Endodermal cell (in vitro differentiated cells): ENCODE measurements at regions not wholly inside any gene's neighbourhood (a gene's known extent, or its start where the extent isn't known, plus 50 kb on each side); places are given as distances from the start of the nearest gene placed in this dataset.

Experiments used
- DNase-seq: peaks from one replicate; pipeline ENCODE4 v3.0.0-alpha.2; 2017
- H3K27ac ChIP-seq: 2 replicates; pipeline ENCODE4 v1.5.1; 2013; ENCODE audit warnings: mild to moderate bottlenecking, low read depth, low read length, moderate library complexity
- H3K27me3 ChIP-seq: 2 replicates; pipeline ENCODE4 v1.6.1; 2013; ENCODE audit warnings: mild to moderate bottlenecking, low read length, moderate library complexity; ENCODE audit not compliant: insufficient read depth, control insufficient read depth, poor library complexity, severe bottlenecking
- H3K36me3 ChIP-seq: 2 replicates; pipeline ENCODE4 v1.7.0; 2013; ENCODE audit warnings: mild to moderate bottlenecking, low read length, moderate library complexity; ENCODE audit not compliant: control insufficient read depth, insufficient read depth
- H3K4me1 ChIP-seq: one replicate; pipeline ENCODE4 v1.7.0; 2013; ENCODE audit warnings: low read length; ENCODE audit not compliant: control insufficient read depth, insufficient read depth
- H3K4me3 ChIP-seq: 2 replicates; pipeline ENCODE4 v1.5.1; 2013; ENCODE audit warnings: mild to moderate bottlenecking, low read length, moderate library complexity
- H3K9ac ChIP-seq: 2 replicates; pipeline ENCODE4 v1.6.1; 2013; ENCODE audit warnings: mild to moderate bottlenecking, low read length, moderate library complexity; ENCODE audit not compliant: poor library complexity, severe bottlenecking; ENCODE audit errors: extremely low read depth
- H3K9me3 ChIP-seq: 2 replicates; pipeline ENCODE4 v1.6.1; 2013; ENCODE audit warnings: mild to moderate bottlenecking, low read length, moderate library complexity; ENCODE audit not compliant: control insufficient read depth
- H3K27ac Mint-ChIP-seq: 2 replicates; pipeline ENCODE4 v1.8.0; 2020; ENCODE audit warnings: mixed read lengths
- H3K27me3 Mint-ChIP-seq: 2 replicates; pipeline ENCODE4 v1.8.0; 2021; ENCODE audit warnings: mild to moderate bottlenecking, mixed read lengths; ENCODE audit not compliant: insufficient read depth
- H3K36me3 Mint-ChIP-seq: 2 replicates; pipeline ENCODE4 v1.8.0; 2020; ENCODE audit warnings: low read depth, mixed read lengths
- H3K4me1 Mint-ChIP-seq: 2 replicates; pipeline ENCODE4 v1.8.0; 2020; ENCODE audit warnings: mixed read lengths
- H3K4me3 Mint-ChIP-seq: 2 replicates; pipeline ENCODE4 v1.8.0; 2020; ENCODE audit warnings: mild to moderate bottlenecking, moderate library complexity, mixed read lengths
- H3K9me3 Mint-ChIP-seq: 2 replicates; pipeline ENCODE4 v1.8.0; 2020; ENCODE audit warnings: mild to moderate bottlenecking, mixed read lengths
- CTCF ChIP-seq: fragments of 200-600 bp; sonication (generic); conservative IDR thresholded peaks from 2 replicates; pipeline ENCODE4 v1.5.0; 2021; ENCODE audit warnings: antibody characterized with exemption, mild to moderate bottlenecking
- WGBS, 2 experiments: methylation state at CpG; one replicate each; pipeline versions ENCODE4 v1.1.5 to v1.1.7; 2013; ENCODE audit warnings: missing lambda C conversion rate in 2 of 2, mixed read lengths in 1 of 2; ENCODE audit not compliant: insufficient coverage in 1 of 2, insufficient read length in 1 of 2; 5-methylcytosine and 5-hydroxymethylcytosine counted together

- 99% methylated on average over 3 of the region's 3 CpGs; no CpG with 5 or more reads in 1 of the 2 experiments for WGBS, 2 experiments
- no peaks in the 10 kb centered on the region for H3K9me3 Mint-ChIP-seq
- H3K27me3 Mint-ChIP-seq: peaks cover 4% of the 10 kb centered on the region
- no peaks in the 10 kb centered on the region for H3K27me3 ChIP-seq
- H3K36me3 ChIP-seq: no peaks in the 10 kb centered on the region
- no peak overlapping the region for H3K4me3 Mint-ChIP-seq
- DNase-seq: no peak
- TF ChIP-seq CTCF: no peak
- H3K36me3 Mint-ChIP-seq: no peaks in the 10 kb centered on the region
- no peak overlapping the region for H3K4me3 ChIP-seq
- no peak overlapping the region for H3K9ac ChIP-seq
- H3K4me1 ChIP-seq: no peaks in the 10 kb centered on the region
- no peaks in the 10 kb centered on the region for H3K9me3 ChIP-seq
- no peak overlapping the region for H3K27ac ChIP-seq
- peaks cover 17% of the 10 kb centered on the region for H3K4me1 Mint-ChIP-seq
- H3K27ac Mint-ChIP-seq: no peak overlapping the region
Measured at GRCh38 chr3:31093606-31094005, 199.1 kb upstream of the GADL1 start.

DNA sequence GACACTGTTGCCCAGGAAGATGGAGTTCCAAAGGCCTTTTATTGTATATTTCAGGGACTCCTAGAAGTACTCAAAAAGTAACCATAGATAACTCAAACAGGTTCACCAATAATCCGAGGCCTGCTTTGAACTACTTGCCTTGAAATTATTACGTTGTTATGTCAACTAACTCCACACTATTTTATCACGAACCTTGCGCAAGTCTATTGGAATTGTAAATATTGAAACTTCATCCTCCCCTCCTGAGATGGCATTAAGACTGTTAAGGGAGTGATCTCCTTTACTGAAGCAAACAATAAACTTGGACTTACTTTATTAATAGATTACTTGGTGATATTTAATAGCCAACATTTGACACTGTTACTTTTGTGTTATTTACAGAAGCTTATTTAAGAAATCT is 199.6 kb upstream of the GADL1 start:
- Mint-ChIP-seq H3K4me1 (peaks cover 17% of the 10 kb centered on the region), H3K4me3 (no peak overlapping the region), H3K9me3 (no peaks in the 10 kb centered on the region), H3K27ac (no peak overlapping the region), H3K36me3 (no peaks in the 10 kb centered on the region), H3K27me3 (peaks cover 4% of the 10 kb centered on the region)
- Histone ChIP-seq H3K4me1 (no peaks in the 10 kb centered on the region), H3K27me3 (no peaks in the 10 kb centered on the region), H3K27ac (no peak overlapping the region), H3K4me3 (no peak overlapping the region), H3K36me3 (no peaks in the 10 kb centered on the region), H3K9ac (no peak overlapping the region), H3K9me3 (no peaks in the 10 kb centered on the region)
- 86 to 98% methylated on average over 1 to 4 of the region's 4 CpGs for WGBS, 2 experiments
- no peak for TF ChIP-seq CTCF
- DNase-seq: no peak

GRCh38 chr3:31095255-31095654 is 200.8 kb upstream of the GADL1 start:
- H3K4me1 ChIP-seq: no peaks in the 10 kb centered on the region
- Mint-ChIP-seq H3K36me3 (no peaks in the 10 kb centered on the region), H3K4me3 (no peak overlapping the region), H3K27me3 (peaks cover 4% of the 10 kb centered on the region), H3K4me1 (peaks cover 17% of the 10 kb centered on the region), H3K27ac (no peak overlapping the region), H3K9me3 (no peaks in the 10 kb centered on the region)
- H3K9me3 ChIP-seq: no peaks in the 10 kb centered on the region
- H3K27me3 ChIP-seq: no peaks in the 10 kb centered on the region
- H3K27ac ChIP-seq: no peak overlapping the region
- no peak overlapping the region for H3K9ac ChIP-seq
- WGBS, 2 experiments: 86 to 94% methylated on average over 1 to 3 of the region's 3 CpGs
- no peak for TF ChIP-seq CTCF
- H3K4me3 ChIP-seq: no peak overlapping the region
- no peaks in the 10 kb centered on the region for H3K36me3 ChIP-seq
- no peak for DNase-seq
